ENCODE measurements at regions not wholly inside any gene's neighbourhood (a gene's known extent, or its start where the extent isn't known, plus 50 kb on each side); places are given as distances from the start of the nearest gene placed in this dataset.
"Not testable (repeated sequence)": the region's sequence is repeated elsewhere in the genome, so short reads cannot be mapped to it uniquely, and the experiment has no call there.

DNA sequence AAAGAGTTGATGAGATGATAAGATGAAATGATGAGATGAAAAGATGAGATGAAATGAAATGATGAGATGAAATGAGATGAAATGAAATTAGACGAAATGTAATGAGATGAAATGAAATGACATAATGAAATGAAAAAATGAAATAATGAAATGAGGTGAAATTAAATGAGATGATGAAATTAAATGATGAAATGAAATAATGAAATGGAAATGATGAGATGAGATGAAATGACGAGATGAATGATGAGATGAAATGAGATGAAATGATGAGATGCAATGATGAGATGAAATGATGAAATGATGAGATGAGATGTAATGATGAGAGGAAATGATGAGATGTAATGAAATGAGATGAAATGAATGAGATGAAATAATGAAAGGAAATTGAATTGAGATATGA, 339.3 kb upstream of the PLGLB1 start:
- DNase-seq, result not testable (repeated sequence)

DNA sequence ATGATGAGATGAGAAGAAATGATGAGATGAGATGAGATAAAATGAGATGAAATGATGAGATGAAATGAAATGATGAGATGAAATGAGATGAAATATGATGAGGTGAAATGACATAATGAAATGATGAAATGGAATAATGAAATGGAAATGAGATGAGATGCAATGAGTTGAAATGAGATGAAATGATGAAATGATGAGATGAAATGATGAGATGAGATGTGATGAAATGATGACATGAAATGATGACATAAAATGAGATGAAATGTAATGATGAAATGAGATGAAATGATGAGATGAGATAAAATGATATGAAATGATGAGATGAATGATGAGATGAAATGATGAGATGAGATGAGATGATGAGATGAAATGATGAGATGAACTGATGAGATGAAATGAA, 340.2 kb upstream of the PLGLB1 start:
- DNase-seq, result not testable (repeated sequence)

GRCh38 chr2:87364379-87364778, 342.7 kb upstream of the PLGLB1 start:
- DNase-seq, result not testable (repeated sequence)

DNA sequence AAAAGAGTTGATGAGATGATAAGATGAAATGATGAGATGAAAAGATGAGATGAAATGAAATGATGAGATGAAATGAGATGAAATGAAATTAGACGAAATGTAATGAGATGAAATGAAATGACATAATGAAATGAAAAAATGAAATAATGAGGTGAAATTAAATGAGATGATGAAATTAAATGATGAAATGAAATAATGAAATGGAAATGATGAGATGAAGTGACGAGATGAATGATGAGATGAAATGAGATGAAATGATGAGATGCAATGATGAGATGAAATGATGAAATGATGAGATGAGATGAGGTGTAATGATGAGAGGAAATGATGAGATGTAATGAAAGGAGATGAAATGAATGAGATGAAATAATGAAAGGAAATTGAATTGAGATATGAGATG, 343.4 kb upstream of the PLGLB1 start:
- not testable (repeated sequence) for DNase-seq

GRCh38 chr2:87386063-87386560, 361.8 kb upstream of the PLGLB2 start:
- not testable (repeated sequence) for DNase-seq

- DNase-seq, result not testable (repeated sequence)
Observed at GRCh38 chr2:87395784-87396183, 352.1 kb upstream of the PLGLB2 start.

GRCh38 chr2:87396551-87397265, 351.2 kb upstream of the PLGLB2 start:
- DNase-seq, result not testable (repeated sequence)

- DNase-seq, result not testable (repeated sequence)
Observed at GRCh38 chr2:87397276-87398065, 350.4 kb upstream of the PLGLB2 start.

- DNase-seq, result not testable (repeated sequence)
Observed at GRCh38 chr2:87398567-87399305, 349.2 kb upstream of the PLGLB2 start.

- no peak for DNase-seq
Observed at GRCh38 chr2:87401726-87402345, 346.1 kb upstream of the PLGLB2 start.

DNA sequence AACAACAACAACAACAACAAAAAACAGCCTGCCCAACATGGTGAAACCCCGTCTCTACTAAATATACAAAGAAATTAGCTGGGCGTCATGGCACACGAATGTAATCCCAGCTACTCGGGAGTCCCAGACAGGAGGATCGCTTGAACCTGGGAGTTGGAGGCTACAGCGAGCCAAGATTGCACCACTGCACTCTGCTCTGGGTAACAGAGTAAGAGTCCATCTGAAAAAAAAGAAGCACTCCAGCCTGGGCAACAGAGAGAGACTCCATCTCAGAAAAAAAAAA, 344.1 kb upstream of the PLGLB2 start:
- DNase-seq, result no peak

- not testable (repeated sequence) for DNase-seq
Observed at GRCh38 chr2:87404411-87405255, 343.3 kb upstream of the PLGLB2 start.

- DNase-seq, result not testable (repeated sequence)
Observed at GRCh38 chr2:87405531-87406216, 342.2 kb upstream of the PLGLB2 start.

GRCh38 chr2:87406406-87407175, 341.3 kb upstream of the PLGLB2 start:
- DNase-seq, result not testable (repeated sequence)

- not testable (repeated sequence) for DNase-seq
Observed at GRCh38 chr2:87409601-87410000, 338.3 kb upstream of the PLGLB2 start.

DNA sequence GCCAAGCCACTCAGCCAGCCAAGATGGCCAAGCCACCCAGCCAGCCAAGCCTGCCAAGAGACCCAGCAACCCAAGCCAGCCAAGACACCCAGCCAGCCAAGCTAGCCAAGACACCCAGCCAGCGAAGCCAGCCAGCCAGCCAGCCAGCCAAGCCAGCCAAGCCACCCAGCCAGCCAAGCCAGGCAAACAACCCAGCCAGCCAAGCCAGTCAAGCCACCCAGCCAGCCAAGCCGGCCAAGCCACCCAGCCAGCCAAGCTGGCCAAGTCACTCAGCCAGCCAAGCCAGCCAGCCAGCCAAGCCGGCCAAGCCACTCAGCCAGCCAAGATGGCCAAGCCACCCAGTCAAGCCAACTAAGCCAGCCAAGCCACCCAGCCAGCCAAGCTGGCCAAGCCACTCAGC, 337.5 kb upstream of the PLGLB2 start:
- DNase-seq, result not testable (repeated sequence)

GRCh38 chr2:87412036-87412820, 335.7 kb upstream of the PLGLB2 start:
- not testable (repeated sequence) for DNase-seq

- not testable (repeated sequence) for DNase-seq
Observed at GRCh38 chr2:87414331-87414730, 333.6 kb upstream of the PLGLB2 start.

GRCh38 chr2:87414795-87415570, 332.9 kb upstream of the PLGLB2 start:
- not testable (repeated sequence) for DNase-seq
